GDM1 (cell line): ENCODE measurements at regions not wholly inside any gene's neighbourhood (a gene's known extent, or its start where the extent isn't known, plus 50 kb on each side); places are given as distances from the start of the nearest gene placed in this dataset.

ENCODE experiments used
- DNase-seq: peaks from one replicate; lab custom pipeline; 2025; lab: John Stamatoyannopoulos, UW

- no peak for DNase-seq
Observed at GRCh38 chr5:72005671-72006070, 101.6 kb upstream of the MAP1B start.

- no peak for DNase-seq
Observed at GRCh38 chr5:72006361-72006760, 100.9 kb upstream of the MAP1B start.

- no peak for DNase-seq
Observed at GRCh38 chr5:72007336-72008111, 99.8 kb upstream of the MAP1B start.

GRCh38 chr5:72009280-72009679, 98.0 kb upstream of the MAP1B start:
- no peak for DNase-seq

GRCh38 chr5:72010430-72010829, 96.8 kb upstream of the MAP1B start:
- DNase-seq, result no peak

GRCh38 chr5:72012906-72013305, 94.4 kb upstream of the MAP1B start:
- no peak for DNase-seq

GRCh38 chr5:72013766-72014624, 93.3 kb upstream of the MAP1B start:
- DNase-seq, result no peak

- no peak for DNase-seq
Observed at GRCh38 chr5:72015103-72015548, 92.1 kb upstream of the MAP1B start.

GRCh38 chr5:72018143-72018803, 89.0 kb upstream of the MAP1B start:
- DNase-seq, result peak; percentile 16

GRCh38 chr5:72020161-72020983, 86.9 kb upstream of the MAP1B start:
- DNase-seq, result no peak

- DNase-seq, result no peak
Observed at GRCh38 chr5:72021651-72022357, 85.5 kb upstream of the MAP1B start.

GRCh38 chr5:72028382-72028781, 78.9 kb upstream of the MAP1B start:
- no peak for DNase-seq

- no peak for DNase-seq
Observed at GRCh38 chr5:72030237-72030636, 77.0 kb upstream of the MAP1B start.

- no peak for DNase-seq
Observed at GRCh38 chr5:72032788-72033187, 74.5 kb upstream of the MAP1B start.

- no peak for DNase-seq
Observed at GRCh38 chr5:72034770-72035169, 72.5 kb upstream of the MAP1B start.

- no peak for DNase-seq
Observed at GRCh38 chr5:72035831-72036230, 71.4 kb upstream of the MAP1B start.

GRCh38 chr5:72036951-72037350, 70.3 kb upstream of the MAP1B start:
- DNase-seq, result no peak

GRCh38 chr5:72040513-72040912, 66.8 kb upstream of the MAP1B start:
- DNase-seq, result no peak

GRCh38 chr5:72041654-72042053, 65.6 kb upstream of the MAP1B start:
- no peak for DNase-seq

GRCh38 chr5:72042097-72042496, 65.2 kb upstream of the MAP1B start:
- DNase-seq, result no peak

GRCh38 chr5:72045692-72046091, 61.6 kb upstream of the MAP1B start:
- DNase-seq, result no peak
